ENCODE measurements at regions not wholly inside any gene's neighbourhood (a gene's known extent, or its start where the extent isn't known, plus 50 kb on each side); places are given as distances from the start of the nearest gene placed in this dataset.

DNA sequence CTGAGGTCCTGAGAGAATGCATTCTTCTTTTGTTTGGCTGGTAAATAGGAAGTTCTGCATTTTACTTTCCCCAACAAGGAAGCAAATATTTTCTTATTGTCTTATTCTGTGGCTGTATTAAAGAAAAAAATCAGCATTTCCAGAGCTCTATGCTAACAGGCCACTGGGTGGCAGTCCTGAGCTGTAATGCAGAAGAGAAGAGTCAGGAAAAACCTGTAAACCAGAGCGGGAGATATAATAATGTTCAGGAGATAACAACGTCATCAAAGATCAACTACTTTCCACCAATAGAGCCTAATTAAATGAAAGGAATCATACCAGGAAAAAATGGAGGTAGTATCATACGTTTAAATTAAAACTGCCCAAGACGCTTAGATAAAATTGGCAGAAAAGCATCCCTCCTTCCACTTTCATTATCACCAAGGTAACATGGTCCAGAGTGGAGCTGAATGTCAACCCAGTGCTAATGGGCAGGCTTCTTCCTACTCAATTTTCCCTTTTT is 55.6 kb upstream of the CARMIL1 start (continued):
- TF ChIP-seq, protein P1, sequence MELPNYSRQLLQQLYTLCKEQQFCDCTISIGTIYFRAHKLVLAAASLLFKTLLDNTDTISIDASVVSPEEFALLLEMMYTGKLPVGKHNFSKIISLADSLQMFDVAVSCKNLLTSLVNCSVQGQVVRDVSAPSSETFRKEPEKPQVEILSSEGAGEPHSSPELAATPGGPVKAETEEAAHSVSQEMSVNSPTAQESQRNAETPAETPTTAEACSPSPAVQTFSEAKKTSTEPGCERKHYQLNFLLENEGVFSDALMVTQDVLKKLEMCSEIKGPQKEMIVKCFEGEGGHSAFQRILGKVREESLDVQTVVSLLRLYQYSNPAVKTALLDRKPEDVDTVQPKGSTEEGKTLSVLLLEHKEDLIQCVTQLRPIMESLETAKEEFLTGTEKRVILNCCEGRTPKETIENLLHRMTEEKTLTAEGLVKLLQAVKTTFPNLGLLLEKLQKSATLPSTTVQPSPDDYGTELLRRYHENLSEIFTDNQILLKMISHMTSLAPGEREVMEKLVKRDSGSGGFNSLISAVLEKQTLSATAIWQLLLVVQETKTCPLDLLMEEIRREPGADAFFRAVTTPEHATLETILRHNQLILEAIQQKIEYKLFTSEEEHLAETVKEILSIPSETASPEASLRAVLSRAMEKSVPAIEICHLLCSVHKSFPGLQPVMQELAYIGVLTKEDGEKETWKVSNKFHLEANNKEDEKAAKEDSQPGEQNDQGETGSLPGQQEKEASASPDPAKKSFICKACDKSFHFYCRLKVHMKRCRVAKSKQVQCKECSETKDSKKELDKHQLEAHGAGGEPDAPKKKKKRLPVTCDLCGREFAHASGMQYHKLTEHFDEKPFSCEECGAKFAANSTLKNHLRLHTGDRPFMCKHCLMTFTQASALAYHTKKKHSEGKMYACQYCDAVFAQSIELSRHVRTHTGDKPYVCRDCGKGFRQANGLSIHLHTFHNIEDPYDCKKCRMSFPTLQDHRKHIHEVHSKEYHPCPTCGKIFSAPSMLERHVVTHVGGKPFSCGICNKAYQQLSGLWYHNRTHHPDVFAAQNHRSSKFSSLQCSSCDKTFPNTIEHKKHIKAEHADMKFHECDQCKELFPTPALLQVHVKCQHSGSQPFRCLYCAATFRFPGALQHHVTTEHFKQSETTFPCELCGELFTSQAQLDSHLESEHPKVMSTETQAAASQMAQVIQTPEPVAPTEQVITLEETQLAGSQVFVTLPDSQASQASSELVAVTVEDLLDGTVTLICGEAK (IDR thresholded peaks at IDR 0.05) = no peak
- TF ChIP-seq, protein P1 (CRISPR knock-in tag; IDR thresholded peaks at IDR 0.05) = no peak
- TF ChIP-seq ZBTB43 (CRISPR knock-in tag; conservative IDR thresholded peaks at IDR 0.05) (no peak), ZNF484 (CRISPR knock-in tag; IDR thresholded peaks at IDR 0.05; ENCODE audit: borderline replicate concordance, low read depth) (no peak)
- TF ChIP-seq, protein P2, sequence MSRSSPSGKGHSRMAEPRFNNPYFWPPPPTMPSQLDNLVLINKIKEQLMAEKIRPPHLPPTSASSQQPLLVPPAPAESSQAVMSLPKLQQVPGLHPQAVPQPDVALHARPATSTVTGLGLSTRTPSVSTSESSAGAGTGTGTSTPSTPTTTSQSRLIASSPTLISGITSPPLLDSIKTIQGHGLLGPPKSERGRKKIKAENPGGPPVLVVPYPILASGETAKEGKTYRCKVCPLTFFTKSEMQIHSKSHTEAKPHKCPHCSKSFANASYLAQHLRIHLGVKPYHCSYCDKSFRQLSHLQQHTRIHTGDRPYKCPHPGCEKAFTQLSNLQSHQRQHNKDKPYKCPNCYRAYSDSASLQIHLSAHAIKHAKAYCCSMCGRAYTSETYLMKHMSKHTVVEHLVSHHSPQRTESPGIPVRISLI (CRISPR knock-in tag; IDR thresholded peaks at IDR 0.05; ENCODE audit: borderline replicate concordance) = peak; percentile 22; the same call in 1 of the 2 replicates
